Fibroblast of mammary gland (primary cell): ENCODE measurements at regions not wholly inside any gene's neighbourhood (a gene's known extent, or its start where the extent isn't known, plus 50 kb on each side); places are given as distances from the start of the nearest gene placed in this dataset.
A peak's percentile ranks its signal among the peaks of the same experiment; 100 is the strongest.

Experiments used
- DNase-seq: peaks from one replicate; pipeline ENCODE4 v3.0.0-alpha.2; 2010; ENCODE audit warnings: low read depth
- H3K4me3 ChIP-seq: 2 replicates; pipeline ENCODE4 v1.5.1; 2011; ENCODE audit warnings: low read depth, mild to moderate bottlenecking, low read length, moderate library complexity; ENCODE audit not compliant: control insufficient read depth
- CTCF ChIP-seq: conservative IDR thresholded peaks from 2 replicates; pipeline ENCODE4 v1.5.1; 2011; ENCODE audit warnings: low read depth, low read length, inconsistent platforms; ENCODE audit not compliant: control insufficient read depth, insufficient read depth

- peak; percentile 16 for DNase-seq
- no peak overlapping the region for H3K4me3 ChIP-seq
- no peak for TF ChIP-seq CTCF
Measured at GRCh38 chr11:10990160-10990559, 132.3 kb upstream of the ZBED5 start.

- H3K4me3 ChIP-seq: no peak overlapping the region
- no peak for DNase-seq
- TF ChIP-seq CTCF: no peak
Measured at GRCh38 chr11:10986006-10986405, 128.2 kb upstream of the ZBED5 start.

- no peak for TF ChIP-seq CTCF
- no peak overlapping the region for H3K4me3 ChIP-seq
- DNase-seq: no peak
Measured at GRCh38 chr11:10984742-10985141, 126.9 kb upstream of the ZBED5 start.

GRCh38 chr11:10984250-10984649, 126.4 kb upstream of the ZBED5 start:
- no peak for TF ChIP-seq CTCF
- no peak overlapping the region for H3K4me3 ChIP-seq
- peak; percentile 15 for DNase-seq

GRCh38 chr11:10982704-10983510, 125.1 kb upstream of the ZBED5 start:
- H3K4me3 ChIP-seq: no peak overlapping the region
- peak; percentile 5 for DNase-seq
- no peak for TF ChIP-seq CTCF

GRCh38 chr11:10979529-10979928, 121.7 kb upstream of the ZBED5 start:
- H3K4me3 ChIP-seq: no peak overlapping the region

More at GRCh38 chr11:10979529-10979928, 121.7 kb upstream of the ZBED5 start:
- TF ChIP-seq CTCF: no peak
- DNase-seq: no peak
